HepG2 (cell line): ENCODE measurements at regions not wholly inside any gene's neighbourhood (a gene's known extent, or its start where the extent isn't known, plus 50 kb on each side); places are given as distances from the start of the nearest gene placed in this dataset.

Source experiments
- ATAC-seq: fragments of 200-7000 bp; cut with Tn5 transposase; 3 replicates; pipeline ENCODE4 v1.9.1; 2020; ENCODE audit warnings: mild to moderate bottlenecking, moderate library complexity
- BruUV-seq: library from RNA; stranded (reverse); fragments of 400-500 nt; replicated peaks from 2 replicates; lab custom pipeline; 2021; lab: Mats Ljungman, UMichigan
- CTCF ChIA-PET: fragments of 300-600 bp; formaldehyde crosslinking; extraction: SDS; loops from one replicate; lab custom pipeline; 2021; ENCODE audit warnings: low total read pairs, inconsistent platforms, low intra/inter-chr PET ratio; lab: Yijun Ruan, JAX
- POLR2A ChIA-PET: fragments of 350-600 bp; sonication (Branson Sonifier 250); formaldehyde crosslinking; loops from one replicate; lab custom pipeline; 2020; ENCODE audit warnings: antibody characterized with exemption, inconsistent platforms; lab: Yijun Ruan, JAX
- DNase-seq: peaks from one replicate; pipeline ENCODE4 v3.0.0-alpha.2; 2015; ENCODE audit warnings: low spot score
- FAIRE-seq: peaks from 3 replicates; lab custom pipeline; 2011; peaks lifted over from hg19 to GRCh38; lab: Jason Lieb, UNC
- H2AFZ ChIP-seq: one replicate; pipeline ENCODE4 v1.6.1; 2011; ENCODE audit warnings: low read length, inconsistent platforms
- H3K27ac ChIP-seq: fragments of 300-600 bp; 3 replicates; pipeline ENCODE4 v1.8.0; 2011; ENCODE audit warnings: mixed run types, mild to moderate bottlenecking, mixed read lengths, low read length, inconsistent platforms; ENCODE audit not compliant: insufficient read depth; ENCODE audit errors: extremely low read length
- H3K27me3 ChIP-seq, 2 experiments: fragments of 200-600 bp in 1 of 2; 2 replicates in 1 of 2; 3 replicates in 1 of 2; pipeline versions ENCODE4 v1.6.0 to v1.8.0; 2011; ENCODE audit warnings: low read length in 2 of 2, mild to moderate bottlenecking in 2 of 2, moderate library complexity in 2 of 2, inconsistent platforms in 1 of 2; ENCODE audit not compliant: insufficient read depth in 2 of 2, control insufficient read depth in 1 of 2
- H3K36me3 ChIP-seq, 2 experiments: fragments of 200-600 bp in 1 of 2; replicated peaks in 1 of 2; 2 replicates in 1 of 2; 3 replicates in 1 of 2; pipeline versions ENCODE4 v1.5.1 to v1.8.0; 2011; ENCODE audit warnings: low read length in 2 of 2, inconsistent platforms in 1 of 2; ENCODE audit not compliant: insufficient read depth in 2 of 2, control insufficient read depth in 1 of 2
- H3K4me1 ChIP-seq: 2 replicates; pipeline ENCODE4 v1.5.1; 2012; ENCODE audit warnings: low read length, inconsistent platforms; ENCODE audit not compliant: insufficient read depth
- H3K4me2 ChIP-seq: 2 replicates; pipeline ENCODE4 v1.6.0; 2011; ENCODE audit warnings: low read depth, low read length, inconsistent platforms
- H3K4me3 ChIP-seq, 3 experiments: fragments of 200-600 bp in 1 of 3; sonication (generic), shearing (Covaris generic) in 1 of 3; replicated peaks in 1 of 3; 2 replicates each; pipeline ENCODE4 v1.5.1; 2011 to 2016; ENCODE audit warnings: low read length in 3 of 3, inconsistent platforms in 2 of 3, low read depth in 2 of 3, mild to moderate bottlenecking in 2 of 3, control low read depth in 1 of 3, mixed read lengths in 1 of 3; ENCODE audit not compliant: insufficient read depth in 1 of 3
- H3K79me2 ChIP-seq: one replicate; pipeline ENCODE4 v1.6.1; 2011; ENCODE audit warnings: low read length, inconsistent platforms; ENCODE audit not compliant: insufficient read depth
- H3K9ac ChIP-seq: 2 replicates; pipeline ENCODE4 v1.6.0; 2011; ENCODE audit warnings: mild to moderate bottlenecking, low read depth, low read length, inconsistent platforms; ENCODE audit not compliant: insufficient read depth
- H3K9me3 ChIP-seq: 2 replicates; pipeline ENCODE4 v1.5.1; 2012; ENCODE audit warnings: mild to moderate bottlenecking, low read length
- H4K20me1 ChIP-seq: 2 replicates; pipeline ENCODE4 v1.6.0; 2011; ENCODE audit warnings: inconsistent platforms, mild to moderate bottlenecking, low read length, moderate library complexity; ENCODE audit not compliant: insufficient read depth
- CCDC6 ChIP-seq: sonication (generic); formaldehyde crosslinking; IDR thresholded peaks from 2 replicates; pipeline ENCODE4 v1.8.1; 2022; ENCODE audit warnings: mild to moderate bottlenecking, missing genetic modification reagents, moderate library complexity
- EED ChIP-seq: sonication (generic); formaldehyde crosslinking; IDR thresholded peaks from 2 replicates; pipeline ENCODE4 v1.5.0; 2020; ENCODE audit warnings: mild to moderate bottlenecking, missing genetic modification reagents
- KLF12 ChIP-seq: sonication (generic); formaldehyde crosslinking; IDR thresholded peaks from 2 replicates; pipeline ENCODE4 v1.4.0; 2020; ENCODE audit warnings: missing genetic modification reagents, borderline replicate concordance
- YY1 ChIP-seq: IDR thresholded peaks from 2 replicates; pipeline ENCODE4 v1.6.1; 2011; ENCODE audit warnings: low read length, low read depth, moderate library complexity, mild to moderate bottlenecking; ENCODE audit not compliant: insufficient read depth, insufficient replicate concordance
- ZNF142 ChIP-seq: sonication (generic); formaldehyde crosslinking; IDR thresholded peaks from 2 replicates; pipeline ENCODE4 v1.4.0; 2020; ENCODE audit warnings: missing genetic modification reagents
- ZNF160 ChIP-seq: sonication (generic); formaldehyde crosslinking; IDR thresholded peaks from 2 replicates; pipeline ENCODE4 v1.8.0; 2022; ENCODE audit warnings: mild to moderate bottlenecking, inconsistent platforms, missing genetic modification reagents
- ZNF430 ChIP-seq: sonication (generic); formaldehyde crosslinking; IDR thresholded peaks from 2 replicates; pipeline ENCODE4 v1.9.0; 2021; ENCODE audit warnings: mild to moderate bottlenecking, missing genetic modification reagents
- ZNF749 ChIP-seq: sonication (generic); formaldehyde crosslinking; IDR thresholded peaks from 2 replicates; pipeline ENCODE4 v1.8.0; 2022; ENCODE audit warnings: mild to moderate bottlenecking, missing genetic modification reagents, moderate library complexity, borderline replicate concordance
- ZSCAN30 ChIP-seq: sonication (generic); formaldehyde crosslinking; IDR thresholded peaks from 2 replicates; pipeline ENCODE4 v1.5.0; 2020; ENCODE audit warnings: mild to moderate bottlenecking, missing genetic modification reagents
- ZZZ3 ChIP-seq: sonication (generic); formaldehyde crosslinking; IDR thresholded peaks from 2 replicates; pipeline ENCODE4 v1.4.0; 2020; ENCODE audit warnings: missing genetic modification reagents, mild to moderate bottlenecking, borderline replicate concordance
- WGBS: methylation state at CpG from one replicate; pipeline ENCODE4 v1.1.6; 2017; ENCODE audit warnings: low lambda C conversion rate; 5-methylcytosine and 5-hydroxymethylcytosine counted together
- in situ Hi-C: cut with HindIII; loops from 2 replicates; pipeline ENCODE4 v1.10.0; 2017; ENCODE audit warnings: low pct_unique_long_range_greater_than_20kb; ENCODE audit not compliant: extremely low pct_ligation_motif_present
- intact Hi-C: fragments of 100-400 bp; cut with micrococcal nuclease; formaldehyde crosslinking; loops from one replicate; pipeline ENCODE4 v1.10.0; 2022; ENCODE audit not compliant: unreplicated experiment
- TF ChIP-seq, protein P1 (sequence below): sonication (generic); formaldehyde crosslinking; IDR thresholded peaks from 2 replicates; pipeline ENCODE4 v1.9.0; 2022; ENCODE audit warnings: low read depth, missing genetic modification reagents
- TF ChIP-seq, protein P2 (sequence below): conservative IDR thresholded peaks from 2 replicates; pipeline ENCODE4 v1.6.1; 2018; ENCODE audit warnings: missing genetic modification reagents

DNA sequence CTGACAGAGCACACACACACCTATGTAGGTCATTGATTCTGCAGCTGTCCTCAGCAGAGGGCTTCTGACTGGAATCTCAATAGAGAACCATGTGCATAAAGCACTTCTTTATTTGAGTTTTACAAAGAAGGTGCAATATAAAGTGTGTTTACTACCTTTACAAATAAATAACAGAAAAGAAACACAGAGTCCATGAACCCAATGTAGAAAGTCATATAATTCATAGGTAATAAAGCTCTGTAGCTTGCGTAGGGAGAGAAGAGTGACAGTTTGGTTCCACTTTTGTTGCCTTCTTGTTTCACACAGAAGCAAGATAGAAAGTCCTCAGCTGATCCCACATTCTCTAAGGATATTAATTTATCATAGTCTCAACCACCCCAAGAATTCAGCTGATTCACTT is 149.5 kb downstream of the GABRG2 start:
- no peak overlapping the region for H3K27ac ChIP-seq
- in situ Hi-C loops = no loop called here
- intact Hi-C loops = no loop called here
- no peak overlapping the region for H3K4me2 ChIP-seq
- no peak for TF ChIP-seq ZNF142 (CRISPR knock-in tag)
- no peak for TF ChIP-seq CCDC6
- TF ChIP-seq EED (CRISPR knock-in tag) = no peak
- TF ChIP-seq, protein P1, sequence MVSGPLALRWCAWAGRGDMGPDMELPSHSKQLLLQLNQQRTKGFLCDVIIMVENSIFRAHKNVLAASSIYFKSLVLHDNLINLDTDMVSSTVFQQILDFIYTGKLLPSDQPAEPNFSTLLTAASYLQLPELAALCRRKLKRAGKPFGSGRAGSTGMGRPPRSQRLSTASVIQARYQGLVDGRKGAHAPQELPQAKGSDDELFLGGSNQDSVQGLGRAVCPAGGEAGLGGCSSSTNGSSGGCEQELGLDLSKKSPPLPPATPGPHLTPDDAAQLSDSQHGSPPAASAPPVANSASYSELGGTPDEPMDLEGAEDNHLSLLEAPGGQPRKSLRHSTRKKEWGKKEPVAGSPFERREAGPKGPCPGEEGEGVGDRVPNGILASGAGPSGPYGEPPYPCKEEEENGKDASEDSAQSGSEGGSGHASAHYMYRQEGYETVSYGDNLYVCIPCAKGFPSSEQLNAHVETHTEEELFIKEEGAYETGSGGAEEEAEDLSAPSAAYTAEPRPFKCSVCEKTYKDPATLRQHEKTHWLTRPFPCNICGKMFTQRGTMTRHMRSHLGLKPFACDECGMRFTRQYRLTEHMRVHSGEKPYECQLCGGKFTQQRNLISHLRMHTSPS (CRISPR knock-in tag) = no peak
- TF ChIP-seq YY1 = no peak
- no peak for TF ChIP-seq ZZZ3 (CRISPR knock-in tag)
- TF ChIP-seq, protein P2, sequence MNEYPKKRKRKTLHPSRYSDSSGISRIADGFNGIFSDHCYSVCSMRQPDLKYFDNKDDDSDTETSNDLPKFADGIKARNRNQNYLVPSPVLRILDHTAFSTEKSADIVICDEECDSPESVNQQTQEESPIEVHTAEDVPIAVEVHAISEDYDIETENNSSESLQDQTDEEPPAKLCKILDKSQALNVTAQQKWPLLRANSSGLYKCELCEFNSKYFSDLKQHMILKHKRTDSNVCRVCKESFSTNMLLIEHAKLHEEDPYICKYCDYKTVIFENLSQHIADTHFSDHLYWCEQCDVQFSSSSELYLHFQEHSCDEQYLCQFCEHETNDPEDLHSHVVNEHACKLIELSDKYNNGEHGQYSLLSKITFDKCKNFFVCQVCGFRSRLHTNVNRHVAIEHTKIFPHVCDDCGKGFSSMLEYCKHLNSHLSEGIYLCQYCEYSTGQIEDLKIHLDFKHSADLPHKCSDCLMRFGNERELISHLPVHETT = no peak
- TF ChIP-seq ZNF430 (CRISPR knock-in tag) = no peak
- no peak for TF ChIP-seq ZNF160 (CRISPR knock-in tag)
- TF ChIP-seq ZSCAN30 = no peak
- TF ChIP-seq ZNF749 (CRISPR knock-in tag) = no peak
- TF ChIP-seq KLF12 (CRISPR knock-in tag) = no peak
- 45% methylated on average over 1 of the region's 1 CpG for WGBS
- no peak for DNase-seq
- no peaks in the 10 kb centered on the region for H3K36me3 ChIP-seq
- no peaks in the 10 kb centered on the region for H4K20me1 ChIP-seq
- ATAC-seq = no peak
- no peaks in the 10 kb centered on the region for H3K27me3 ChIP-seq
- no TSS peak for BruUV-seq
- ChIA-PET CTCF (no interaction called here), POLR2A (no interaction called here)
- no peak for FAIRE-seq
- H3K4me3 ChIP-seq = no peak overlapping the region
- no peaks in the 10 kb centered on the region for H3K79me2 ChIP-seq
- no peak overlapping the region for H2AFZ ChIP-seq
- no peak overlapping the region for H3K9ac ChIP-seq
- H3K9me3 ChIP-seq = peaks cover 22% of the 10 kb centered on the region; the same call in 1 of the 2 replicates
- H3K4me1 ChIP-seq = no peaks in the 10 kb centered on the region
